A673 (cell line): ENCODE measurements at regions not wholly inside any gene's neighbourhood (a gene's known extent, or its start where the extent isn't known, plus 50 kb on each side); places are given as distances from the start of the nearest gene placed in this dataset.

Experiments
- BruUV-seq: library from RNA; stranded (reverse); fragments of 400-500 nt; replicated peaks from 2 replicates; lab custom pipeline; 2021; lab: Mats Ljungman, UMichigan
- CTCF ChIA-PET: fragments of 300-600 bp; sonication (Branson Sonifier 250); formaldehyde crosslinking; loops from one replicate; lab custom pipeline; 2022; ENCODE audit warnings: antibody characterized with exemption; lab: Charles Lee
- POLR2A ChIA-PET: fragments of 300-600 bp; sonication (Branson Sonifier 250); formaldehyde crosslinking; loops from one replicate; lab custom pipeline; 2022; ENCODE audit warnings: antibody characterized with exemption; ENCODE audit not compliant: low non-redundant PET; lab: Charles Lee
- DNase-seq: peaks from one replicate; pipeline ENCODE4 v3.0.0-alpha.2; 2015; ENCODE audit warnings: low spot score
- H3K27ac ChIP-seq: fragments of 200-600 bp; sonication (generic); 2 replicates; pipeline ENCODE4 v1.5.1; 2016; ENCODE audit warnings: mixed run types, low read depth, mild to moderate bottlenecking, mixed read lengths, antibody characterized with exemption, low read length; ENCODE audit not compliant: poor library complexity, severe bottlenecking
- H3K27me3 ChIP-seq: fragments of 200-600 bp; sonication (generic); replicated peaks from 2 replicates; pipeline ENCODE4 v1.6.1; 2017; ENCODE audit warnings: mixed run types, low read depth, mild to moderate bottlenecking, mixed read lengths, antibody characterized with exemption, low read length; ENCODE audit not compliant: insufficient read depth, poor library complexity
- H3K36me3 ChIP-seq: fragments of 200-600 bp; sonication (generic); 2 replicates; pipeline ENCODE4 v1.6.1; 2016; ENCODE audit warnings: mixed run types, mild to moderate bottlenecking, mixed read lengths, antibody characterized with exemption, low read length; ENCODE audit not compliant: insufficient read depth, poor library complexity, severe bottlenecking
- H3K4me1 ChIP-seq: fragments of 200-600 bp; sonication (generic); 2 replicates; pipeline ENCODE4 v1.6.1; 2017; ENCODE audit warnings: mixed run types, mild to moderate bottlenecking, mixed read lengths, antibody characterized with exemption, low read length; ENCODE audit not compliant: insufficient read depth, poor library complexity, severe bottlenecking
- H3K4me3 ChIP-seq: fragments of 200-600 bp; sonication (generic); 2 replicates; pipeline ENCODE4 v1.5.1; 2016; ENCODE audit warnings: low read depth, mixed run types, mild to moderate bottlenecking, mixed read lengths, low read length; ENCODE audit not compliant: poor library complexity, severe bottlenecking
- H3K9me3 ChIP-seq: fragments of 200-600 bp; sonication (generic); 2 replicates; pipeline ENCODE4 v1.6.1; 2016; ENCODE audit warnings: mixed run types, low read depth, mild to moderate bottlenecking, mixed read lengths, antibody characterized with exemption, low read length; ENCODE audit not compliant: poor library complexity, severe bottlenecking
- EZH2 ChIP-seq: fragments of 200-600 bp; sonication (generic); IDR thresholded peaks from 2 replicates; pipeline ENCODE4 v1.6.1; 2017; ENCODE audit warnings: borderline replicate concordance, low read depth, mild to moderate bottlenecking, mixed read lengths, antibody characterized with exemption, low read length; ENCODE audit not compliant: poor library complexity, severe bottlenecking
- intact Hi-C: fragments of 100-400 bp; cut with micrococcal nuclease; formaldehyde crosslinking; loops from one replicate; pipeline ENCODE4 v1.10.0; 2022; ENCODE audit not compliant: unreplicated experiment
- TF ChIP-seq, protein P1 (sequence below): fragments of 300-800, 200-600 bp; sonication (generic); conservative IDR thresholded peaks from 2 replicates; pipeline ENCODE4 v1.5.1; 2017; ENCODE audit warnings: low read depth, mild to moderate bottlenecking, antibody characterized with exemption, low read length, moderate library complexity, mixed read lengths

DNA sequence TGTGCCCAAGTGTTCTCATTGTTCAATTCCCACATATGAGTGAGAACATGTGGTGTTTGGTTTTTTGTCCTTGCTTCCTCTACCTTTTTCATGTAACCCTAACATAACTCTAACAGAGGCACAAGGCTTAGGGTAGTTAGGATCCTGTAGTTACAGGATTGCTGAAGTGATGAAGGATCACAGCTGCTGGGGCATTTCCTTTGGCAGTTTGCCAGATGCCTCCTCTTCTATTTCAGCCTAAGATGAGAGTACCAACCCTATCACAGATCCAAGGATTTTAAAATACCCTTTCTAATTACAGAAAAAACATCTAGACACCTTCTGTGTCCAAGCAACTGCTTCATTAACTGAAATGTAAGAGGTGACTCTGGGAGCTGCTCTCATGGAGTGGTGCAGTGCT lies 141.7 kb upstream of the COL1A2 start:
- no TSS peak for BruUV-seq
- TF ChIP-seq EZH2, result no peak
- TF ChIP-seq, protein P1, sequence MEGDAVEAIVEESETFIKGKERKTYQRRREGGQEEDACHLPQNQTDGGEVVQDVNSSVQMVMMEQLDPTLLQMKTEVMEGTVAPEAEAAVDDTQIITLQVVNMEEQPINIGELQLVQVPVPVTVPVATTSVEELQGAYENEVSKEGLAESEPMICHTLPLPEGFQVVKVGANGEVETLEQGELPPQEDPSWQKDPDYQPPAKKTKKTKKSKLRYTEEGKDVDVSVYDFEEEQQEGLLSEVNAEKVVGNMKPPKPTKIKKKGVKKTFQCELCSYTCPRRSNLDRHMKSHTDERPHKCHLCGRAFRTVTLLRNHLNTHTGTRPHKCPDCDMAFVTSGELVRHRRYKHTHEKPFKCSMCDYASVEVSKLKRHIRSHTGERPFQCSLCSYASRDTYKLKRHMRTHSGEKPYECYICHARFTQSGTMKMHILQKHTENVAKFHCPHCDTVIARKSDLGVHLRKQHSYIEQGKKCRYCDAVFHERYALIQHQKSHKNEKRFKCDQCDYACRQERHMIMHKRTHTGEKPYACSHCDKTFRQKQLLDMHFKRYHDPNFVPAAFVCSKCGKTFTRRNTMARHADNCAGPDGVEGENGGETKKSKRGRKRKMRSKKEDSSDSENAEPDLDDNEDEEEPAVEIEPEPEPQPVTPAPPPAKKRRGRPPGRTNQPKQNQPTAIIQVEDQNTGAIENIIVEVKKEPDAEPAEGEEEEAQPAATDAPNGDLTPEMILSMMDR, result no peak
- intact Hi-C loops, result no loop called here
- ChIA-PET CTCF (no interaction called here), POLR2A (no interaction called here)
- Histone ChIP-seq H3K27ac (no peak overlapping the region), H3K4me1 (peaks cover 22% of the 10 kb centered on the region), H3K36me3 (no peaks in the 10 kb centered on the region), H3K4me3 (no peak overlapping the region), H3K9me3 (no peaks in the 10 kb centered on the region), H3K27me3 (no peaks in the 10 kb centered on the region)
- peak; percentile 56 for DNase-seq

- no peak overlapping the region for H3K4me3 ChIP-seq
- no peaks in the 10 kb centered on the region for H3K9me3 ChIP-seq
- no TSS peak for BruUV-seq
- TF ChIP-seq, protein P1, result no peak
- no peak for TF ChIP-seq EZH2
- no peaks in the 10 kb centered on the region for H3K27me3 ChIP-seq
- DNase-seq, result no peak
- peaks cover 25% of the 10 kb centered on the region for H3K4me1 ChIP-seq
- intact Hi-C loops, result no loop called here
- no peaks in the 10 kb centered on the region for H3K36me3 ChIP-seq
- CTCF ChIA-PET, result no interaction called here
- no peak overlapping the region for H3K27ac ChIP-seq
- POLR2A ChIA-PET, result no interaction called here
These were observed 141.0 kb upstream of the COL1A2 start for GRCh38 chr7:94253686-94254085.

DNA sequence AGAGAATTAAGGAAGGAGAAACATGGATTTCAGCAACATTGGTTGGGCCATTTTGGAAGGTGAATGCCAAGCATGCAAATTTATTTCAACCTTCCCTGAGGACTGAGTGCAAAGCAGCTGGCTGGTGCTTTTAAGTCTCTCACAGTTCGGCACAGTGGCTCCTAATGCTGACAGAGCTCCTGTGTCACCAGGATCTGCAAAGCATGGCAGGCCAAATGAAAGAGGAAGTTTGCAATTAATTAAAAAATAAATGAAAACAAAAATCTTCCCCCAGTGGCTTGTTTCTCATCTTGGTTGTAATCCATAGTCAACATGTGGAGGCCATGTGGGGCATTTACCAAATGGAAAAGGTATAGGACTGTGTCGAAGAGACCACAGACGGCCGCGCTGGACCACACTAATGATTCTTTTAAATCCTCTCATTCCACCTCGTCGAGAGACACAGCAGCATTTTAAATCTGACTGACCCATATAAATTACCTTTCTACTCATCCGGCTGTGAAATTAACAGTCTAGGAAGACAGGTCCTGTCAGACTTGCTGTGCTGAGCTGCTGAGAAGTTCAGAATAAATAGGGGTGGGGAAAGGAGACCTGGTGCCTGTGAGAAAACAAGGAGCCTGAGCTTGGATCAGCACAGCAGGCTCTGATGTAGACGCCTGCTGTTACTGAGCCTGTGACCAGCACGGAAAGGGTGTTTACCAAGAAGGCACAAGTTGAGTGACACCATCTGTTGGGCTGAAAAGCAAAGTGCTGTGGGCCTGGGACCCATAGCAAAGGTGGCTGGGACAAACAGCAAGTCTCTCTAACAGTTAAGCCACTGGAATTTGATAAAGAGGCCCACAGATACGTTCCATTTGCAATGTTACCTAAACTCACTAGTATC lies 136.0 kb upstream of the COL1A2 start:
- DNase-seq, result no peak

DNA sequence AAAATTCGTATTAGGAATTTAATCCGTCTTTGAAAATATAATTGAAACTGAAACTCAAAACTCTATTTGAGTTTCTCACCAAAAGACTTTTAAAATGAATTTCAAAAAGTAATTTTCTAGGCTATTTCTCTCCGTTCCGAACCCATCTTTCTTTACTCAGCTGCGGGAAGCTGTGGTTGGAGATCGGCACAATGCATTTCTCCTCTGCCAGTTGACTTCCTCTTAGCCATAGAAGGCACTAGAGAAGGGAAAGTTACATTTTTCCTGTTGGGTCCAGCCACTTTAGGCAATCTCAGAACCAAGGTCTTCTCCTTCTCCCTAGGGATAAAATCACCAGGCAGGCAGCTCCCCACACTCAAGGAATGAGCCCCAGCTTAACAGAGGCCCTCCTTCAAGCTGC lies 133.6 kb upstream of the COL1A2 start:
- no peak for TF ChIP-seq EZH2
- TF ChIP-seq, protein P1, result no peak
- intact Hi-C loops, result no loop called here
- H3K27me3 ChIP-seq, result no peaks in the 10 kb centered on the region
- CTCF ChIA-PET, result no interaction called here
- no peaks in the 10 kb centered on the region for H3K36me3 ChIP-seq
- POLR2A ChIA-PET, result no interaction called here
- H3K9me3 ChIP-seq, result no peaks in the 10 kb centered on the region
- H3K4me3 ChIP-seq, result no peak overlapping the region
- BruUV-seq, result no TSS peak
- no peak for DNase-seq
- no peak overlapping the region for H3K27ac ChIP-seq
- peaks cover 40% of the 10 kb centered on the region for H3K4me1 ChIP-seq

More for the DNA sequence above, 136.0 kb upstream of the COL1A2 start:
- no TSS peak for BruUV-seq
- no peaks in the 10 kb centered on the region for H3K36me3 ChIP-seq
- H3K4me1 ChIP-seq, result peaks cover 19% of the 10 kb centered on the region
- H3K4me3 ChIP-seq, result no peak overlapping the region
- no peaks in the 10 kb centered on the region for H3K27me3 ChIP-seq
- H3K9me3 ChIP-seq, result no peaks in the 10 kb centered on the region
- intact Hi-C loops, result no loop called here
- no peak overlapping the region for H3K27ac ChIP-seq
- no peak for TF ChIP-seq EZH2
- POLR2A ChIA-PET, result no interaction called here
- CTCF ChIA-PET, result no interaction called here
